ENCODE measurements at regions not wholly inside any gene's neighbourhood (a gene's known extent, or its start where the extent isn't known, plus 50 kb on each side); places are given as distances from the start of the nearest gene placed in this dataset.

DNA sequence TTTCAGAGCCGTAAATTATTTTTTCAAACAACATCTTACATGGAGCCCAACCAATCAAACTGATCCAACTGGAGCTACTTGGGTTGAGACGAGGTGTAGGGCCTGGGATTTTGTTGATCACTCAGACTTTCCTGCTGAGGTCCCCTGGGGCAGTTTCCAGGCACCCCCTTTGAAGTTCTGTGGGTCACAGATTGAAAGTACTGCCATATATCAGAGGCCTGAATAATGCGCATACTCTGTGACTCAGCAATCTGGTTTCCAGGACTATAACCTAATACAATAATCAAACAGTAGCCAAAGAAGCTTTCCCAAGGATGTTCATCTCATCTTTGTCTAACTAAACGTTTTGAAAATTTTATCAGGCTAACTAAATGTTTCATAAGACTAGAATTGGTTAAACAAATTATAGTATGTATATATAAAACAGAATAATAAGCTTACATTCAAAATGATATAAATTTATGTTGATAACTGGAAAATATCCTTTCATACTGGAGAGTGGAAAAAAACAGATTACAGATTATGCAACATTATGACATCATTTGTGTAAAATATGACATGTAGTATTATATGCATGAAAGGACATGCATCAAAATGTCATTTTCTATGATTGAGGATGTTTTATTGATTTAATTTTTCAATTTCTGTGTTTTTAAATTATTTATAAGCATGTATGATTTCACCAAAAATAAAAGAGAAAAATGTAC is 617.1 kb downstream of the NTRK3 start:
- intact Hi-C loops (cut with DNase I; ENCODE audit: low total_unique reads) = no loop called here
- TF ChIP-seq, protein P1, sequence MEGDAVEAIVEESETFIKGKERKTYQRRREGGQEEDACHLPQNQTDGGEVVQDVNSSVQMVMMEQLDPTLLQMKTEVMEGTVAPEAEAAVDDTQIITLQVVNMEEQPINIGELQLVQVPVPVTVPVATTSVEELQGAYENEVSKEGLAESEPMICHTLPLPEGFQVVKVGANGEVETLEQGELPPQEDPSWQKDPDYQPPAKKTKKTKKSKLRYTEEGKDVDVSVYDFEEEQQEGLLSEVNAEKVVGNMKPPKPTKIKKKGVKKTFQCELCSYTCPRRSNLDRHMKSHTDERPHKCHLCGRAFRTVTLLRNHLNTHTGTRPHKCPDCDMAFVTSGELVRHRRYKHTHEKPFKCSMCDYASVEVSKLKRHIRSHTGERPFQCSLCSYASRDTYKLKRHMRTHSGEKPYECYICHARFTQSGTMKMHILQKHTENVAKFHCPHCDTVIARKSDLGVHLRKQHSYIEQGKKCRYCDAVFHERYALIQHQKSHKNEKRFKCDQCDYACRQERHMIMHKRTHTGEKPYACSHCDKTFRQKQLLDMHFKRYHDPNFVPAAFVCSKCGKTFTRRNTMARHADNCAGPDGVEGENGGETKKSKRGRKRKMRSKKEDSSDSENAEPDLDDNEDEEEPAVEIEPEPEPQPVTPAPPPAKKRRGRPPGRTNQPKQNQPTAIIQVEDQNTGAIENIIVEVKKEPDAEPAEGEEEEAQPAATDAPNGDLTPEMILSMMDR (IDR thresholded peaks at IDR 0.05 in 4 of 5, conservative IDR thresholded peaks at IDR 0.05 in 1 of 5) = no peak
- TF ChIP-seq POLR2A (IDR thresholded peaks at IDR 0.05) = no peak
- no peaks in the 10 kb centered on the region for H3K4me1 ChIP-seq
- H3K36me3 ChIP-seq = no peaks in the 10 kb centered on the region
- H3K4me3 ChIP-seq = no peak overlapping the region
- no peaks in the 10 kb centered on the region for H3K9me3 ChIP-seq
- in situ Hi-C loops (cut with MboI; ENCODE audit: low sequenced_read_pairs in 4 of 4) = no loop called here
- DNase-seq (no peak), ATAC-seq (no peak)
- no peaks in the 10 kb centered on the region for H3K27me3 ChIP-seq
- no peak overlapping the region for H3K27ac ChIP-seq

DNA sequence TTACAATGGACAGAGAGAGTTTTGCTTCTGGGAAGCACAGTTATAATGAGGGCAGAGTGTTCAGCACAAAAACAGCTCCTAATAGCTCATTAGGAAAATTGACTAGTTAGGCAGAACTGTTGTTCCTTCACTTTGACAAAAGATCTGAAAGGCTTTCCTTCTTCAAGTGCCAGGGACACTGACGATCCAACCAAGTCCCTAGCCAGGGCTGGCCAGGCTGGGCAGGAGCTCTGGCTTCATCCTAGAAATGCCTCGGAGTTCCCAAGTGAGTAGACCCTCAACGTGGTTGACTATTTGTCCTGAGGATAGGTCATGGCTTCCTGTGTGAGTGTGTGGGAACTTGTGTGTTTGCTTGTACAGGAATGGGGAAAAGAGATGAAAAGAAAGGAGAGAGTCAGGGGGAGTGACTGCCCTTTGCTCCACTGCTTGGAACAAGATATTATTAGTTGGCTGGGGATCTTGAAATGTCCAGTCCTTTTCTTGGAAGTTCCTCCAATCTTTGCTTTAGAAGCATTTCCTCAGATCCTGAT is 617.9 kb downstream of the NTRK3 start:
- in situ Hi-C loops (cut with MboI; ENCODE audit: low sequenced_read_pairs in 4 of 4) = no loop called here
- Histone ChIP-seq H3K27me3 (no peaks in the 10 kb centered on the region), H3K9me3 (no peaks in the 10 kb centered on the region), H3K27ac (no peak overlapping the region), H3K4me3 (no peak overlapping the region), H3K4me1 (no peaks in the 10 kb centered on the region), H3K36me3 (no peaks in the 10 kb centered on the region)
- no peak for TF ChIP-seq POLR2A (IDR thresholded peaks at IDR 0.05)
- TF ChIP-seq, protein P1 (IDR thresholded peaks at IDR 0.05 in 4 of 5, conservative IDR thresholded peaks at IDR 0.05 in 1 of 5) = no peak
- no peak for ATAC-seq
- intact Hi-C loops (cut with DNase I; ENCODE audit: low total_unique reads) = no loop called here
- no peak for DNase-seq

DNA sequence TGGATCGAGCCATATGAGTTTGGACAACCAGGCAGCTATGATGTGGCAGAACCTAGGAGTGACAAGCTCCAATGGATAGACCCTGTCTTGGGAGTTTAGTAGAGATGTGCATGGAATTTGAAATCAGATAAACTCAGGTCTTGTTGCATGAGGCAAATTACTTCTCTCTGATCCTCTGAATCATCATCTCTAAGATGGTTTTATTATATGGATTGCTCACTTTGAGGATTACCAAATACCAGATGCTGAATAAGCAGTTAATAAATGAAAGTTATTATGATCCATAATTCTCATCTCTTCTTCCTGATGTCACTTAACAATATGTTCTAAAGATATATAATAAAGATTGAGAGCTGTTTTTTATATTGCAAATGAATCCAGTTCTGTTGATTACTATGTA is 622.2 kb downstream of the NTRK3 start:
- in situ Hi-C loops (cut with MboI; ENCODE audit: low sequenced_read_pairs in 4 of 4) = no loop called here
- no peaks in the 10 kb centered on the region for H3K36me3 ChIP-seq
- intact Hi-C loops (cut with DNase I; ENCODE audit: low total_unique reads) = no loop called here
- no peak overlapping the region for H3K4me3 ChIP-seq
- no peaks in the 10 kb centered on the region for H3K4me1 ChIP-seq
- no peaks in the 10 kb centered on the region for H3K27me3 ChIP-seq
- TF ChIP-seq, protein P1 (IDR thresholded peaks at IDR 0.05 in 4 of 5, conservative IDR thresholded peaks at IDR 0.05 in 1 of 5) = no peak
- no peak for TF ChIP-seq POLR2A (IDR thresholded peaks at IDR 0.05)
- H3K27ac ChIP-seq = no peak overlapping the region
- DNase-seq (no peak), ATAC-seq (no peak)
- no peaks in the 10 kb centered on the region for H3K9me3 ChIP-seq

DNA sequence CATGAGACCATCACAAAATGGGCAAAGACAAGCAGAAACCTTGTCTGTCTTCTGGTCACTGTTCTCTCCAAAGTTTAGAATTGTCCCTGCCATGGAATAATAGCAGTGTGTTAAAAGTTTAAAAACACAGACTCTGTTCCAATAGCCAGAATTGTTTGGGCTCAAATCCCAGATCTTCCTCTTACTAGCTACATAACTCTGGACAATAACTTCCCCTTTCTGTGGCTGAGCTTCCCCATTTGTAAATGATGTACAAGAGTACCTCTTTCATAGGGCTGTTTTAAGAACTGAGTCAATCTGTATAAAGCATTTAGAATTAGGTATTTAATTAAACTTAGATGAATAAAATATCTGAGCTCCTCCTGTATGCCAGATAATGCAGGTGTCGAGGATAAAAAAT is 623.0 kb downstream of the NTRK3 start:
- Histone ChIP-seq H3K27me3 (no peaks in the 10 kb centered on the region), H3K27ac (no peak overlapping the region), H3K4me3 (no peak overlapping the region), H3K9me3 (no peaks in the 10 kb centered on the region), H3K4me1 (no peaks in the 10 kb centered on the region), H3K36me3 (no peaks in the 10 kb centered on the region)
- in situ Hi-C loops (cut with MboI; ENCODE audit: low sequenced_read_pairs in 4 of 4) (no loop called here), intact Hi-C loops (cut with DNase I; ENCODE audit: low total_unique reads) (no loop called here)
- ATAC-seq (no peak), DNase-seq (no peak)
- no peak for TF ChIP-seq POLR2A (IDR thresholded peaks at IDR 0.05)
- TF ChIP-seq, protein P1 (IDR thresholded peaks at IDR 0.05 in 4 of 5, conservative IDR thresholded peaks at IDR 0.05 in 1 of 5) = no peak

DNA sequence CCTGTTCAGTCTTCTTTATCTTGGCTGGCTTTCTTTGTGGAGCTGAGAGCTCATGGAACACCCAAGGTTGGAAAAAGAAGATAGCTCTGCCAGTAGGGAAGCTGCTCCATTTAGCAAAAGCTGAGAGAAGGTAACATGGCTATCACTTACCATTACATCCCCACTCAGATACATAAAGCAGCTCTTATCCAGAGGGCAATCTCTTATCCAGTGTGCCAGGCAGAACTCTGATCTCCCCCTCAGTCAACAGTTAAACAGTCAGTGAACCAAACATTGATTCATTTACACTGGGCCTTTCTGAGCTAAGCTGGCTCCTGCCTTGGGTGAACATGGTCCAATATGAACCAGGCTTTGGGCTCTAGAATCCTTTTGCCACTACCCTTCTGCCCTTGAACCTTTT is 624.2 kb downstream of the NTRK3 start:
- no peaks in the 10 kb centered on the region for H3K36me3 ChIP-seq
- H3K4me1 ChIP-seq = no peaks in the 10 kb centered on the region
- ATAC-seq (no peak), DNase-seq (no peak)
- intact Hi-C loops (cut with DNase I; ENCODE audit: low total_unique reads) (no loop called here), in situ Hi-C loops (cut with MboI; ENCODE audit: low sequenced_read_pairs in 4 of 4) (no loop called here)
- H3K4me3 ChIP-seq = no peak overlapping the region
- H3K27ac ChIP-seq = no peak overlapping the region
- no peaks in the 10 kb centered on the region for H3K27me3 ChIP-seq
- no peaks in the 10 kb centered on the region for H3K9me3 ChIP-seq
- TF ChIP-seq POLR2A (IDR thresholded peaks at IDR 0.05) = no peak
- TF ChIP-seq, protein P1 (IDR thresholded peaks at IDR 0.05 in 4 of 5, conservative IDR thresholded peaks at IDR 0.05 in 1 of 5) = no peak
